Left ventricle myocardium inferior (tissue), 1 donor: ENCODE measurements at regions not wholly inside any gene's neighbourhood (a gene's known extent, or its start where the extent isn't known, plus 50 kb on each side); places are given as distances from the start of the nearest gene placed in this dataset.
A peak's percentile ranks its signal among the peaks of the same experiment; 100 is the strongest.

Experiments
- DNase-seq: peaks from one replicate; pipeline ENCODE4 v3.0.0-alpha.2; 2020
- H3K27ac ChIP-seq: fragments of 200-600 bp; replicated peaks from 2 replicates; pipeline ENCODE4 v1.8.0; 2021
- H3K27me3 ChIP-seq: fragments of 200-600 bp; 2 replicates; pipeline ENCODE4 v1.8.0; 2021; ENCODE audit warnings: low read depth
- H3K36me3 ChIP-seq: fragments of 200-600 bp; 2 replicates; pipeline ENCODE4 v1.8.0; 2021
- H3K4me1 ChIP-seq: fragments of 200-600 bp; 2 replicates; pipeline ENCODE4 v1.8.0; 2021
- H3K4me3 ChIP-seq: fragments of 200-600 bp; 2 replicates; pipeline ENCODE4 v1.8.0; 2021; ENCODE audit warnings: mild to moderate bottlenecking, moderate library complexity
- H3K9me3 ChIP-seq: fragments of 200-600 bp; replicated peaks from 2 replicates; pipeline ENCODE4 v1.8.0; 2021
- intact Hi-C: fragments of 100-400 bp; cut with micrococcal nuclease; formaldehyde crosslinking; loops from one replicate; pipeline ENCODE4 v1.11.0; 2022
- TF ChIP-seq, protein P1 (sequence below): fragments of 200-600 bp; IDR thresholded peaks from 2 replicates; pipeline ENCODE4 v1.8.0; 2021; ENCODE audit warnings: antibody characterized with exemption, mild to moderate bottlenecking, borderline replicate concordance
- donor health status: DM: no; HTN: yes; CAD: no; lungs with severe emphysema.

DNA sequence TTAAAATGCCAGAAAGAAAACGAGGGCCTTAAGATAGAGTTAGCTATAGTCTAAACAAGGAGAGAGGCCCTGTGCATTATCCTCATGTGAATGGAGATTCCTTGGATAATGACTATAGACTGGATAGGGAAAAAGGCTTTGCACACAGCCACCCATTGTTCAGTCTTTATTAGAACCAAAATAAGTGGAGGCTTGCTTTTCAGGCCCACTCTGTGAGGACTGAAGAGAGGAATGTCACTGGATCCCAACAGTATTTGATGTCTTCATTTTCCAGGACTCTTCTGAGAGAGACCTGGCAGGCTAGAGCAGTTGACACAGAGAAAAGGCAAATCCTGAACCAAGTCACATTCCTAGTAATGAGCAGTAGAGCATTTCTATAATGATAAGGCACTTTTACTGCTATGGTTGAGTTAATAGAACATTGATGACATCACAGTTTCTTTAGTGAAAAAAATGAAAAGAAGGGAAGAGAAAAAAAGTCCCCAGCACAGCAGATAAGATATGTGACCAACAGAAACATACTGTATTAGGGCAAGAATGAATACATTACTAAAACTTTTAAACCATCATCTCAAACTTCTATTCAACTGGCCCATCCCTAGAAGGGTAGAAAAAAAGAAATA is 315.1 kb downstream of the EPHA7 start:
- no peaks in the 10 kb centered on the region for H3K9me3 ChIP-seq
- no peak for DNase-seq
- H3K4me1 ChIP-seq = no peaks in the 10 kb centered on the region
- H3K36me3 ChIP-seq = no peaks in the 10 kb centered on the region
- no peaks in the 10 kb centered on the region for H3K27me3 ChIP-seq
- H3K4me3 ChIP-seq = no peak overlapping the region
- H3K27ac ChIP-seq = no peak overlapping the region
- intact Hi-C loops = no loop called here
- TF ChIP-seq, protein P1, sequence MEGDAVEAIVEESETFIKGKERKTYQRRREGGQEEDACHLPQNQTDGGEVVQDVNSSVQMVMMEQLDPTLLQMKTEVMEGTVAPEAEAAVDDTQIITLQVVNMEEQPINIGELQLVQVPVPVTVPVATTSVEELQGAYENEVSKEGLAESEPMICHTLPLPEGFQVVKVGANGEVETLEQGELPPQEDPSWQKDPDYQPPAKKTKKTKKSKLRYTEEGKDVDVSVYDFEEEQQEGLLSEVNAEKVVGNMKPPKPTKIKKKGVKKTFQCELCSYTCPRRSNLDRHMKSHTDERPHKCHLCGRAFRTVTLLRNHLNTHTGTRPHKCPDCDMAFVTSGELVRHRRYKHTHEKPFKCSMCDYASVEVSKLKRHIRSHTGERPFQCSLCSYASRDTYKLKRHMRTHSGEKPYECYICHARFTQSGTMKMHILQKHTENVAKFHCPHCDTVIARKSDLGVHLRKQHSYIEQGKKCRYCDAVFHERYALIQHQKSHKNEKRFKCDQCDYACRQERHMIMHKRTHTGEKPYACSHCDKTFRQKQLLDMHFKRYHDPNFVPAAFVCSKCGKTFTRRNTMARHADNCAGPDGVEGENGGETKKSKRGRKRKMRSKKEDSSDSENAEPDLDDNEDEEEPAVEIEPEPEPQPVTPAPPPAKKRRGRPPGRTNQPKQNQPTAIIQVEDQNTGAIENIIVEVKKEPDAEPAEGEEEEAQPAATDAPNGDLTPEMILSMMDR = no peak

GRCh38 chr6:93088621-93089501 is 330.5 kb downstream of the EPHA7 start:
- Histone ChIP-seq H3K9me3 (no peaks in the 10 kb centered on the region), H3K4me3 (peak overlapping the region; percentile 35), H3K27ac (peak overlapping the region; percentile 52), H3K27me3 (no peaks in the 10 kb centered on the region), H3K4me1 (no peaks in the 10 kb centered on the region), H3K36me3 (no peaks in the 10 kb centered on the region)
- TF ChIP-seq, protein P1 = no peak
- no peak for DNase-seq
- intact Hi-C loops = no loop called here

DNA sequence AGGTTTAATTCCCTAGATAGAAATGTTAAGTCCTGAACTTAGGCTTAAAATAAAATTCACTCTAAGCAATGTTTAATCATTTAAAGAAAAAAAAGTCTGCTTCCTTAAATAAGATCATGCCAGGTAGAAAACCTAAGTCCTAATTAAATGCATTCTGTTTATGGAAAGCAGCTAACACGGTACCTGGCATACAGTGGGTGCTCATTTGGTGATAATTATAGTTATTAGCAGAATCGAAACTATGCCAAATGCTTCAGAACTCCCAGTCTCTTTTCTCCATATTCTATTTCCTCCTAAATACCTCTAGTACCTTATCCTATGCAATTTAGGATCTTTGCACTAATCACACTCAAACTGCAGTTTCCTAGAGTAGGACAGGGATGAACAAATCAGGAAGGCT is 331.8 kb downstream of the EPHA7 start:
- no peak overlapping the region for H3K4me3 ChIP-seq
- TF ChIP-seq, protein P1 = no peak

DNA sequence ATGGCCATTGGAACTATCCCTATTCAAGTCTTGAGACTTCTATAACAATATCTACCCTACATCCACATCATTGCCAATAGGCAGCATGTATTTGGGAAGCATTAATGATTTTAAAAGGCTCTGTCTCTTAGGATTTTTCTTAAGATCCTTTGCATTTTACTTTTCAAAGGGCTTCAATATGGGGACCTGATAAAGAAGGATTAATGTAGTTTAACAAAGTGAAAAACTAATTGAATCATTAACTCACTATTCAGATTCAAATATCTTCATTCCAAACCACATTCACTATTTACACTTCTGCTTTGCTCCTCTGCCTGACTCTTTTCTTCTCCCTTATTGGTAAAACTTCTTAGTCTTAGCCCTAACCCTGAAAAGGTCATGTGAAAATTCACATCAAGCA is 333.0 kb downstream of the EPHA7 start:
- intact Hi-C loops = no loop called here
- Histone ChIP-seq H3K36me3 (no peaks in the 10 kb centered on the region), H3K4me1 (no peaks in the 10 kb centered on the region), H3K9me3 (no peaks in the 10 kb centered on the region), H3K27me3 (no peaks in the 10 kb centered on the region), H3K27ac (no peak overlapping the region), H3K4me3 (no peak overlapping the region)
- TF ChIP-seq, protein P1 = no peak
- no peak for DNase-seq

More for the DNA sequence above, 331.8 kb downstream of the EPHA7 start:
- intact Hi-C loops = no loop called here
- Histone ChIP-seq H3K27me3 (no peaks in the 10 kb centered on the region), H3K36me3 (no peaks in the 10 kb centered on the region), H3K27ac (no peak overlapping the region), H3K4me1 (no peaks in the 10 kb centered on the region), H3K9me3 (no peaks in the 10 kb centered on the region)
- DNase-seq = no peak

DNA sequence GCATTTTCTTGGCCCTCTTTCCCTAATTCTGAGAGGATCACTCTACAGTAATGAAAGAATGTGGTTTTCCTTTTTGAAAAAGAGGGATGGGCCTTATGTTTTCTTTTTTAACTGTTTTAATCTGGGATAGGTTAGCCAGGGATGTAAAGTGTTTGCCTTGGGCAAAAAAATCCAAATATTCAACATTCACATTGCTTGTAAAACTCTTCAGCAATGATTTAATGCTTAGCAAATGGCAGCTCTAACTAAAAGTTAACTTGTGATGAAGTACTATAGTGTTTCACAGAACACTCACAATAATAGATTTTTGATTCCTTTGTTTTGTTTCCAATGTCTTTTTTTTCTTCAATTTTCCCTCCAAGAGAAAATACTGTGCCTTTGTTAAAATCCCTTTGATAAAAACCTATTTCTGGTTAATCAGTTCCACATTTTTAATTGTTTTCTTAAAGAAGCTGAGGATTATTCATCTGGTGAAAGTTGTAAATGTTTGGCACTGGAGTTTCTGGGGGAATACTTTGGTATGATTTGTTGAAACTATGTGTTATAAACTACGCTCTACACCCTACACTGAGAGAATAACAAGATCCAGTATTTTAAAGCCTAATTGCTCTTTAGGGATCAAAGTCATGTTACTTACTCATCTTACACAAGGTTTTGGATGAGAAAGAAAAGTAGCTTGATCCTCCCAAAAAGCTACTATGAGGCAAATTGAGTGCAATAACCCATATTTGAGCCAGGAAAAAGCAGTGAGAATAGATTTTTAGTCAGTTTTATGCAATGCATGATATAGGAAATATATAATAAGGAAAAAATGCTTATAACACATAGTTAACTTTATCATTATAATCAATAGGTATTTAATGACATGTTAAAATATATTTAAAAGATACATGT is 335.8 kb downstream of the EPHA7 start:
- no peaks in the 10 kb centered on the region for H3K36me3 ChIP-seq
- no peak overlapping the region for H3K27ac ChIP-seq
- DNase-seq = no peak
- intact Hi-C loops = no loop called here
- H3K27me3 ChIP-seq = no peaks in the 10 kb centered on the region
- H3K4me1 ChIP-seq = no peaks in the 10 kb centered on the region
- TF ChIP-seq, protein P1 = no peak
- no peaks in the 10 kb centered on the region for H3K9me3 ChIP-seq
- no peak overlapping the region for H3K4me3 ChIP-seq
